H9 (cell line): ENCODE measurements at regions not wholly inside any gene's neighbourhood (a gene's known extent, or its start where the extent isn't known, plus 50 kb on each side); places are given as distances from the start of the nearest gene placed in this dataset.

Experiments
- DNase-seq: peaks from one replicate; pipeline ENCODE4 v3.0.0-alpha.2; 2017
- H2AFZ ChIP-seq: one replicate; pipeline ENCODE4 v1.6.1; 2013; ENCODE audit warnings: mild to moderate bottlenecking, low read length, control low read depth, moderate library complexity
- H2AK5ac ChIP-seq: 2 replicates; pipeline ENCODE4 v1.6.1; 2013; ENCODE audit warnings: low read length, control low read depth, mixed read lengths; ENCODE audit not compliant: insufficient read length
- H2BK120ac ChIP-seq: one replicate; pipeline ENCODE4 v1.6.1; 2013; ENCODE audit warnings: low read depth, mild to moderate bottlenecking, low read length, control low read depth, inconsistent platforms; ENCODE audit not compliant: poor library complexity, severe bottlenecking
- H2BK12ac ChIP-seq: 2 replicates; pipeline ENCODE4 v1.6.1; 2013; ENCODE audit warnings: low read length, control low read depth, mixed read lengths, low read depth; ENCODE audit not compliant: insufficient read length
- H2BK15ac ChIP-seq: 2 replicates; pipeline ENCODE4 v1.6.1; 2013; ENCODE audit warnings: low read depth, low read length, control low read depth
- H2BK20ac ChIP-seq: one replicate; pipeline ENCODE4 v1.6.1; 2013; ENCODE audit warnings: low read depth, mild to moderate bottlenecking, low read length, control low read depth, inconsistent platforms; ENCODE audit not compliant: poor library complexity, severe bottlenecking
- H2BK5ac ChIP-seq: 2 replicates; pipeline ENCODE4 v1.6.1; 2013; ENCODE audit warnings: low read length, control low read depth, mixed read lengths; ENCODE audit not compliant: insufficient read length
- H3K14ac ChIP-seq: 2 replicates; pipeline ENCODE4 v1.6.1; 2013; ENCODE audit warnings: low read length, control low read depth; ENCODE audit not compliant: insufficient read depth
- H3K18ac ChIP-seq: 2 replicates; pipeline ENCODE4 v1.6.1; 2013; ENCODE audit warnings: low read depth, mild to moderate bottlenecking, mixed read lengths, low read length, control low read depth; ENCODE audit not compliant: insufficient read length
- H3K23ac ChIP-seq: 2 replicates; pipeline ENCODE4 v1.6.1; 2013; ENCODE audit warnings: low read length, control low read depth, mixed read lengths, low read depth; ENCODE audit not compliant: insufficient read length
- H3K23me2 ChIP-seq: 2 replicates; pipeline ENCODE4 v1.6.1; 2013; ENCODE audit warnings: low read depth, mild to moderate bottlenecking, mixed read lengths, low read length, control low read depth; ENCODE audit not compliant: insufficient read length, poor library complexity, severe bottlenecking
- H3K27ac ChIP-seq: 2 replicates; pipeline ENCODE4 v1.5.1; 2013; ENCODE audit warnings: low read length, control low read depth, mixed read lengths, low read depth; ENCODE audit not compliant: insufficient read length
- H3K27me3 ChIP-seq: 2 replicates; pipeline ENCODE4 v1.6.1; 2013; ENCODE audit warnings: low read length, control low read depth, inconsistent platforms; ENCODE audit not compliant: insufficient read depth
- H3K4ac ChIP-seq: 2 replicates; pipeline ENCODE4 v1.6.1; 2013; ENCODE audit warnings: low read depth, mild to moderate bottlenecking, control low read depth, inconsistent platforms, low read length, moderate library complexity
- H3K4me1 ChIP-seq: 2 replicates; pipeline ENCODE4 v1.6.1; 2013; ENCODE audit warnings: low read length, control low read depth, inconsistent platforms; ENCODE audit not compliant: insufficient read depth
- H3K4me2 ChIP-seq: 2 replicates; pipeline ENCODE4 v1.6.1; 2013; ENCODE audit warnings: low read length, control low read depth, mixed read lengths; ENCODE audit not compliant: insufficient read length, insufficient read depth
- H3K56ac ChIP-seq: 2 replicates; pipeline ENCODE4 v1.6.1; 2013; ENCODE audit warnings: low read depth, mild to moderate bottlenecking, mixed read lengths, low read length, control low read depth; ENCODE audit not compliant: insufficient read length
- H3K79me1 ChIP-seq: 2 replicates; pipeline ENCODE4 v1.6.1; 2013; ENCODE audit warnings: low read depth, mild to moderate bottlenecking, moderate library complexity, low read length, control low read depth, inconsistent platforms; ENCODE audit not compliant: insufficient read depth, poor library complexity, severe bottlenecking
- H3K79me2 ChIP-seq: 2 replicates; pipeline ENCODE4 v1.6.1; 2013; ENCODE audit warnings: low read length, control low read depth, inconsistent platforms; ENCODE audit not compliant: insufficient read depth
- H3K9ac ChIP-seq: 2 replicates; pipeline ENCODE4 v1.6.1; 2013; ENCODE audit warnings: low read length, control low read depth, mixed read lengths; ENCODE audit not compliant: insufficient read length; ENCODE audit errors: extremely low read depth
- H3K9me3 ChIP-seq: one replicate; pipeline ENCODE4 v1.6.1; 2013; ENCODE audit warnings: low read depth, low read length, inconsistent platforms; ENCODE audit not compliant: control insufficient read depth
- H3T11ph ChIP-seq: one replicate; pipeline ENCODE4 v1.6.1; 2013; ENCODE audit warnings: mild to moderate bottlenecking, low read length, control low read depth, inconsistent platforms
- H4K20me1 ChIP-seq: one replicate; pipeline ENCODE4 v1.6.1; 2013; ENCODE audit not compliant: control insufficient read depth, insufficient read length, insufficient read depth
- H4K5ac ChIP-seq: 2 replicates; pipeline ENCODE4 v1.6.1; 2013; ENCODE audit warnings: low read depth, mild to moderate bottlenecking, mixed read lengths, low read length, control low read depth; ENCODE audit not compliant: insufficient read length
- H4K8ac ChIP-seq: replicated peaks from 2 replicates; pipeline ENCODE4 v1.6.1; 2013; ENCODE audit warnings: low read length, control low read depth, mixed read lengths, low read depth; ENCODE audit not compliant: insufficient read length
- H4K91ac ChIP-seq: 2 replicates; pipeline ENCODE4 v1.6.1; 2013; ENCODE audit warnings: low read depth, mild to moderate bottlenecking, moderate library complexity, mixed read lengths, low read length, control low read depth; ENCODE audit not compliant: insufficient read length
- H3K27ac Mint-ChIP-seq, 3 experiments: 2 replicates in 2 of 3; 3 replicates in 1 of 3; pipeline ENCODE4 v1.8.0; 2020 to 2021; ENCODE audit warnings: mixed read lengths in 3 of 3, mild to moderate bottlenecking in 1 of 3, moderate library complexity in 1 of 3
- H3K27me3 Mint-ChIP-seq: 2 replicates; pipeline ENCODE4 v1.8.0; 2021; ENCODE audit warnings: low read depth, mild to moderate bottlenecking, moderate library complexity, mixed read lengths
- H3K36me3 Mint-ChIP-seq, 3 experiments: 2 replicates in 2 of 3; 3 replicates in 1 of 3; pipeline ENCODE4 v1.8.0; 2020 to 2021; ENCODE audit warnings: low read depth in 3 of 3, mixed read lengths in 3 of 3; ENCODE audit not compliant: insufficient read depth in 1 of 3
- H3K4me1 Mint-ChIP-seq, 2 experiments: 2 replicates each; pipeline ENCODE4 v1.8.0; 2020; ENCODE audit warnings: mixed read lengths in 2 of 2
- H3K4me3 Mint-ChIP-seq, 2 experiments: 2 replicates in 1 of 2; 3 replicates in 1 of 2; pipeline ENCODE4 v1.8.0; 2020 to 2021; ENCODE audit warnings: mild to moderate bottlenecking in 2 of 2, mixed read lengths in 2 of 2, moderate library complexity in 1 of 2
- H3K9me3 Mint-ChIP-seq, 2 experiments: 2 replicates in 1 of 2; 3 replicates in 1 of 2; pipeline ENCODE4 v1.8.0; 2020; ENCODE audit warnings: mild to moderate bottlenecking in 2 of 2, mixed read lengths in 2 of 2, moderate library complexity in 1 of 2
- WGBS: extraction: QIAGEN DNeasy Blood & Tissue Kit; methylation state at CpG from one replicate; pipeline ENCODE4 v1.1.7; 2013; ENCODE audit warnings: missing lambda C conversion rate, low lambda C conversion rate, mixed read lengths; ENCODE audit not compliant: insufficient read length; ENCODE audit errors: extremely low coverage; 5-methylcytosine and 5-hydroxymethylcytosine counted together
- TF ChIP-seq, protein P1 (sequence below): fragments of 200-600 bp; sonication (generic); conservative IDR thresholded peaks from 3 replicates; pipeline ENCODE4 v1.8.0; 2021; ENCODE audit warnings: antibody characterized with exemption, mild to moderate bottlenecking

DNA sequence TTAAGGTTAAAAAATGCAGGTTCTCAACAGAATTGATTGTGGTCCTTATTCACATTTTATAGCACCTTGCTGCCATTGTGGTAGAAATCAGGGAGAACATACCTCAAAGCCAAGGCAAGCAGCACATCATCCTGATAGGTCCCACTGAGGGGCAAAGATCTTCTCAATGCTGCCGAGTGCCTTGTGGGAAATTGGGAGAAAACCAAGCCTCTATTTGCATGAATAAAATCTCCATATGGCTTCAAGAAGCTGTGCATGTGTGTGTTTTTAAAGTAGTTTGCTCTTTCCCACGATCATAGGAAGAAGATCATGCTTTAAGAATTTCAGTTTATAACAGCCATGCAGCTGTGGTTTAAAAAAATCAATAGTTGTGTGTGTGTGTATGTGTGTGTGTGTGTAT is 216.9 kb upstream of the FBXL7 start:
- H3K18ac ChIP-seq: no peak overlapping the region
- no peaks in the 10 kb centered on the region for H3K27me3 ChIP-seq
- H2BK15ac ChIP-seq: no peak overlapping the region
- TF ChIP-seq, protein P1, sequence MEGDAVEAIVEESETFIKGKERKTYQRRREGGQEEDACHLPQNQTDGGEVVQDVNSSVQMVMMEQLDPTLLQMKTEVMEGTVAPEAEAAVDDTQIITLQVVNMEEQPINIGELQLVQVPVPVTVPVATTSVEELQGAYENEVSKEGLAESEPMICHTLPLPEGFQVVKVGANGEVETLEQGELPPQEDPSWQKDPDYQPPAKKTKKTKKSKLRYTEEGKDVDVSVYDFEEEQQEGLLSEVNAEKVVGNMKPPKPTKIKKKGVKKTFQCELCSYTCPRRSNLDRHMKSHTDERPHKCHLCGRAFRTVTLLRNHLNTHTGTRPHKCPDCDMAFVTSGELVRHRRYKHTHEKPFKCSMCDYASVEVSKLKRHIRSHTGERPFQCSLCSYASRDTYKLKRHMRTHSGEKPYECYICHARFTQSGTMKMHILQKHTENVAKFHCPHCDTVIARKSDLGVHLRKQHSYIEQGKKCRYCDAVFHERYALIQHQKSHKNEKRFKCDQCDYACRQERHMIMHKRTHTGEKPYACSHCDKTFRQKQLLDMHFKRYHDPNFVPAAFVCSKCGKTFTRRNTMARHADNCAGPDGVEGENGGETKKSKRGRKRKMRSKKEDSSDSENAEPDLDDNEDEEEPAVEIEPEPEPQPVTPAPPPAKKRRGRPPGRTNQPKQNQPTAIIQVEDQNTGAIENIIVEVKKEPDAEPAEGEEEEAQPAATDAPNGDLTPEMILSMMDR: no peak
- no CpG with 5 or more reads among the region's 2 CpGs for WGBS
- no peak overlapping the region for H4K91ac ChIP-seq
- no peak overlapping the region for H4K5ac ChIP-seq
- DNase-seq: no peak
- no peak overlapping the region for H2BK5ac ChIP-seq
- H3K23ac ChIP-seq: no peak overlapping the region
- no peaks in the 10 kb centered on the region for H3K27me3 Mint-ChIP-seq
- no peaks in the 10 kb centered on the region for H3K4me1 Mint-ChIP-seq
- H3K9ac ChIP-seq: no peak overlapping the region
- H3K56ac ChIP-seq: no peak overlapping the region
- H2AFZ ChIP-seq: no peak overlapping the region
- no peak overlapping the region for H3K27ac ChIP-seq
- H3K9me3 Mint-ChIP-seq: 0 out of 5 replicates have a peak, but pooled peaks cover 0 to 3% of the 10 kb centered on the region in 2 experiments
- no peak overlapping the region for H2BK20ac ChIP-seq
- H3K79me1 ChIP-seq: no peaks in the 10 kb centered on the region
- no peaks in the 10 kb centered on the region for H3K9me3 ChIP-seq
- H2BK120ac ChIP-seq: no peak overlapping the region
- H4K20me1 ChIP-seq: no peaks in the 10 kb centered on the region
- no peaks in the 10 kb centered on the region for H3K79me2 ChIP-seq
- no peaks in the 10 kb centered on the region for H3K23me2 ChIP-seq
- no peak overlapping the region for H3K4ac ChIP-seq
- no peaks in the 10 kb centered on the region for H3K4me1 ChIP-seq
- no peak overlapping the region for H3K14ac ChIP-seq
- no peak overlapping the region for H3K4me3 Mint-ChIP-seq
- H4K8ac ChIP-seq: no peak overlapping the region
- H3K27ac Mint-ChIP-seq: no peak overlapping the region
- no peak overlapping the region for H2AK5ac ChIP-seq
- H3K36me3 Mint-ChIP-seq: no peaks in the 10 kb centered on the region
- no peak overlapping the region for H3T11ph ChIP-seq
- no peak overlapping the region for H2BK12ac ChIP-seq
- H3K4me2 ChIP-seq: no peak overlapping the region
